Stimulated activated CD8-positive, alpha-beta memory T cell treated with anti-CD3 and anti-CD28 coated beads, Interleukin-15, amount 100 ng/mL, for 24 hours (primary cell): ENCODE measurements at regions not wholly inside any gene's neighbourhood (a gene's known extent, or its start where the extent isn't known, plus 50 kb on each side); places are given as distances from the start of the nearest gene placed in this dataset.

Experiments
- DNase-seq: peaks from one replicate; pipeline ENCODE4 v3.0.0-alpha.2; 2020; ENCODE audit warnings: low read depth

DNA sequence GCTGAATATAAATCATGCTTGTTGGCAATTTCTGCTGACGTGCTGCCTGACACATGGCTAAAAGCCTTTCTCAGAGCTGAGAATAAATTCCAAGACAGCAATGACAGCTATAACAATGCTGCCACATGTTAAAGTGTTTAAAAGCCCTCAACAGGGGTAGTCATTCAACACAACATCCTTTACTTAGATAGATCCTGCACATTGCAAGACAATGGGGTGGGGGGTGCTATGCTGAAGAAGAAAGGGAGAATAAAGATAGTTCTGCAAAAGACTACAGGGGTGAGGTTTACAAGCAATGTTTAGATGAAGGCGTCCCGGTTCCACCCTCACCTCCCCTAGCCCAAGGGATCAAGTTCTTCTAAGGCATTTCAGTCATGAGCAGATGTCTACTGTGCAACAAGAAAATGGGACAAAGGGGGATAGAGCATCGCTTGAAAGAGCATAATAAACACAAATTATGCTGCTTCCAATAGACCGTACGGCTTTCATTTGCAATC lies 291.0 kb upstream of the ACVR2A start:
- no peak for DNase-seq

DNA sequence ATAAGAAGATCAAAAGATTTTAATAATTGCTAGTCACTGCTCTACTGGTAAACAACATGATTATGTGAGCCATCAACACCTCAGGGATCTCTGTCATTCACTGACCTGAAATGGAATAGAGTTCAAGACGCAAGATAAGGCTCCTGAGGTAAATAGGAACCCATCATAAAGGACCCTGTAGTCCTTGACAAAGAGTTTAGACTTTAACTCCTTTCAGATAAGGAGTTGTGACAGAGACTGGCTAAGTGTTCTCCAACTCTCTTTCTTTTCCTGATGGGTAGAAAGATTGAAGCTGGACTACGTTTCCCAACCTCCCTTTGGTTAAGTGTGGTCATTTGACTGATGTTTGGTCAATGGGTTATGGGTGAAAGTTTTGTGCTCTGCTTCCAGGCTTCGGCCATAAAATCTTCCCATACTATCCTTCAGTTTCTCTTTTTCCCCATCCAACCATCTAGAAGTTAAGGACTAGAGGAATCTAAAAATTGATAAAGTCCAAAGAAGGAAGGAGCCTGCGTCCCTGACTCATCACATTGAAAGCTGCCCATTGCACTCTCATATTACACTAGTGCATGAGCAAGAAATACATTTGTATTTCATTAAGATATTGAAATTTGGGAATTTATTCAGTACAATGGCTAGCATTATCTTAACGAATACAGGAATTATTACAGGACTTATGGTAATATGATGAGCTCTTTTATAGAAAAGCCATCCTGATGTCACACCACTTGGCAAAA lies 293.7 kb upstream of the ACVR2A start:
- no peak for DNase-seq

DNA sequence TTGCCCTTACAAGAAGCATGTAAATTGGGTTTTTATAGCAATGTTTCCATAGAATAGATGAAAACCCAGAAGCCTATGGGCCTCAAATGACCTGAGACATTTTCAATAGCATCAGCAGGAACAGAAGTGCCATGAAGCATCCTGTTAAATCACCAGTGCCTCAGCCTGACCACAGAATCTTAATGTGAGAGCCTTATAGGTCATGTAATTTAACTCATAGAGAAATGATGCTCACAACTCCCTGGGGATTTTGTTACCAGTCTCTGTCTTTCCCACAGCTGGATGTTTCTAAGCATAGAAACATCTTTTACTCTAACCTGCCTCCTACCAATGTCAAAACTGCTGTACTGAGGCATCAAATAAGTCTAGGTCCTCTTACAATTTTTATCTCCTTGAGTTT lies 295.8 kb upstream of the ACVR2A start:
- DNase-seq: no peak

GRCh38 chr2:147548451-147548850 lies 296.4 kb upstream of the ACVR2A start:
- no peak for DNase-seq

- DNase-seq: no peak
Observed at GRCh38 chr2:147547440-147547839, 297.4 kb upstream of the ACVR2A start.

DNA sequence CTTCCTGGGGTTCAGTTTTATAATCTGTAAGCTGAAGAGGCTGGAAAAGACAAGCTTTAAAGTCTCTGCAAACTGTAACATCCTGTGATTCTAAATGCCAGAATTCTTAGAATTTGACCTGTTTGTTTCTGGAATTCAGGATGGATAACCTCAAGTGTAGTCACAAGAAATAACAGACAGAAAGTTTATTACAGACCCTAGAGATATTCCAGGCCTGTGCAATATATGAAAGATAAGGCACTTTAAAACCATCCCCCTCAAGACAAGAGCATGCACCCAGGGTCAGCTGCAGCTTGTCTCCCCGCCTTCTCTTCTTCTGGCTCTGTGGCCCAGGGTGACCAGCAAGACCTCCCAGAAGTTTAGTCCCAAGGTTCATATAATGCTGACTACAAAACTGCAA lies 298.7 kb upstream of the ACVR2A start:
- DNase-seq: no peak

GRCh38 chr2:147543056-147543455 lies 301.8 kb upstream of the ACVR2A start:
- no peak for DNase-seq

DNA sequence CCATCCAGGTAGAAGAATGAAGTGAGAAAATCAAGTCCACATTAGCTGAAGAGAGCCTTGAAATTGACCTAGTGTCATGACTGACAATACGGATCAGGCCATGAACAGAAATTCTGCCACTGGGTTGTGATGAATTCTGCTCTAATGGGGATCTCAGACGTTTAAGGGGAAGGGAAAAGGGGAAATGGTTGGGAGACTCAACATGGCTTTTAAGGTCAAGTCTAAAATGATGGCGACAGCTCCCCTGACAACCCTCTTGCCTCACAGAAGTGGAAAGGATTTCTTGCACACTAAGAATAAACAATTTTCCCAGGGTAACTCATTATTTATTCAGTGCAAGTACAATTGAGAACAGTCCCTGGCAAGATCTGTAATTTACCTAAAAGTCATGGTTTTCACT lies 302.5 kb upstream of the ACVR2A start:
- DNase-seq: no peak

DNA sequence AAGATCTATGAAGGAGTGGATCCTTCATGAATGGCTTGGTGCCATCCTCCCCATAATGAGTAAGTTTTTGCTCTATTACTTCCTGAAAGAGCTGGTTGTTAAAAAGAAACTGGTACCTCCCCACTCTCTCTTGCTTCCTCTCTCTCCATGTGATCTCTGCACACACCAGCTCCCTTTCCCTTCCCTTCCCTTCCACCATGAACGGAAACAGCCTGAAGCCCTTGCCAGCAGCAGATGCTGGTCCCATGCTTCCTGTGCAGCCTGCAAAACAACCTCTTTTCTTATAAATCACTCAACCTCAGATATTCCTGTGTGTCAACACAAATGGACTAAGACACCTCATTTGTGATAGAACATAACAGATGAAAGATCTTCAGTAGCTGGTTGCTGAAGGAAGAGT lies 303.5 kb upstream of the ACVR2A start:
- DNase-seq: no peak

DNA sequence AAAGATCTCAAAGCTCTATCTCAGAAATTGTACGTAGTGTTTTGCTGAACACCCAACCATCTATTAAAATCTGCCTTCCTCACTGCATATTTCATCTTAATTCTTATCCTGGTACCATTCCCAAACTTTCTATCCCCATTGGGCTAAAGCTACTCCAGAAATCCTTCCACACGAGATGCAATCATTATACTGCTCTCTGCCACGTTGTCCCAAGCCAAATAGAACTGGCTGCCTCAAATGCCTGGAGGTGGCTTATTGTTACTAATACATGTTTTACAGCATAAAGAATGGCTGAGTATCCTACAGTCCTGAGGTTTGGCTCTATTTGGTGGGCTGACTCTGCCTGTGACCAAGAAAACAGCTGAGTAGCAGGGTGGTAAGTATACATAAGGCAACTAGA lies 306.0 kb upstream of the ACVR2A start:
- DNase-seq: no peak

DNA sequence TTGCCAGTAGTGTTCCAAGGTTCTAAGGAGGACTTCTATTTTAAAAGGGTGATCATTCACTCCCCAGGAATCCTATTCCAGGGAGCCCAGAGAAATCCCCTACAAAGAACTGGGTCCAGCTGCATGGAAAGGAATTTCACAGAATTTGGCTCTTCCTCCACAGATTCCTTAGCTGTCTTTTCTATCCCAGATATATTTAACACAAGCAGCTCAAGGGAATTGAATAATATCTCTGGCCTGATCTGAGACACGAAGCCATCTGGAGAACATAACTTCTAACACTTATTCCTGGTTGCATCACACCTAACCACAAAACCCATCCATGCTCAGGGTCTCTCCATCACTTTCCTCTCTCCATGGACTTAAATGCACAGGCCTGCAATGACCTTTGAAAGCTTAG lies 306.7 kb upstream of the ACVR2A start:
- no peak for DNase-seq

DNA sequence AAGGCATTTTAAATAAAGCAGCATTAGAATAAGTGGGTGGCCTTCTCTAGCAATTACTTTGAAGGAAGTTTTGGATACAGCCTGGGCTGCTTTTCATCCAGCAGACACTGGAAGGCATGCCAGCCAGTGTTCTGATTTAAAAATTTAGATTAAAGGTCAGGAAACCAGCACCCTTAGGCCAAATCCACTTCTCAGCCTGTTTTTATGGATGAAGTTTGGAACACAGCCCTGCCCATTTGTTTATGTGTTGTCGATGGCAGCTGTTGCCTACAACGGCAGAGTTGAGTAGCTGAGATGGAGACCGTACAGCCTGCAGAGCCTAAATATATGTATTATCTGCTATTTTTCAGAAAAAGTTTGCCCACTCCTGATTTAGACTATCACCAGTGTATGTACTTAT lies 313.6 kb upstream of the ACVR2A start:
- no peak for DNase-seq

- DNase-seq: no peak
Observed at GRCh38 chr2:147530033-147530432, 314.8 kb upstream of the ACVR2A start.

DNA sequence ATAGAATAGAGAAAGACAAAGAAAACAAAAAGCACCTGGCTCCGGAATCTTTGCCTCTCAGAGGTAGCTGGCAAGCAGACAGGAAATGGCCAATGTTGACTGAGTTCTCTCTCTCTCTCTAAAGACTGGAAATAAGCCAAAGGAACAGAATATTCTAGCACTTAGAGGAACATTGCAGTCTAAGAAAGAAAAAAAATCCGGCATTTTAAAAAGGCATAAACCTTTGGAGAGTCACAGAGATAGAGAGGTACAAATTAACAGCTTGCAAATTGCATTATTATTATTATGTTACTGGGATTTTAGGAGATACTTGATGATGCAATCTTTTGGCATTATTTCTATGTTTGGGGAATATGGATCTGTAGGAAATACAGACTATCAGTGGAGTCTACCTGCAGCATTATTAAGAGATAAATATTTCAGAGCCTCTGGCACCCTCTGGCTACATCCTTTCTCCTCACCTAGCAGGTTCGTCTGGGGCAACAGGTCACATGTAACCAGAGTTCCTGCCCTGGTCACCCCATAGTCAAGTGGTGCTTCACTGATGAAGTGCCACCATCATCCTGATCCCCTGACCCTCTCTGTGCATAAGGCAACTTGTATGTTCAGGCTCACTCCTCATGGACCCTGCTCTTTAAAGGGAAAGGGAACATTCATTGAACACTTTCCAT lies 318.9 kb upstream of the ACVR2A start:
- no peak for DNase-seq

GRCh38 chr2:147524912-147525311 lies 319.9 kb upstream of the ACVR2A start:
- DNase-seq: no peak

GRCh38 chr2:147523415-147523814 lies 321.4 kb upstream of the ACVR2A start:
- DNase-seq: no peak

- DNase-seq: no peak
Observed at GRCh38 chr2:147521936-147522335, 322.9 kb upstream of the ACVR2A start.

DNA sequence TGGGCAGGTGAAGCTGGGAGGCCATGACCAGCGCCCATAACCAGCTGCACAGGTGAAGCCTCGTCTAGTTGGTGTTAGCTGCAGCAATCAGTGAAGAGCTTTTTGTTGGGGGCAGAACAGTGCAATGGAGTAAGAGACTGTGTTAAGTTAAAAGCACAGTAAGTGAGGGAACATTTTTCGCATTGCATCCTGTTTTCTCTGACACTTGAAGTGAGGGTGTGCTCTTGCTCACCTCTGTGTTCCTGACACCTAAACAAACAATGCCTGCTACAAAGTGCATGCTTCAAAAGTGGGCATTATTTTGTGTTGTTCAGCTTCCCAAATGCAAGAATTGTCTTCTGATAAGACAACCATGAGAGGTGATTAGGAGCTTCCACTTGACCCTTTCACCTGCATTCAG lies 324.0 kb upstream of the ACVR2A start:
- no peak for DNase-seq

GRCh38 chr2:147519178-147519577 lies 325.7 kb upstream of the ACVR2A start:
- DNase-seq: no peak

- no peak for DNase-seq
Observed at GRCh38 chr2:147515213-147515612, 329.6 kb upstream of the ACVR2A start.

GRCh38 chr2:147512206-147512605 lies 332.6 kb upstream of the ACVR2A start:
- no peak for DNase-seq

- no peak for DNase-seq
Observed at GRCh38 chr2:147511491-147511948, 333.3 kb upstream of the ACVR2A start.

GRCh38 chr2:147509821-147510220 lies 335.0 kb upstream of the ACVR2A start:
- no peak for DNase-seq

GRCh38 chr2:147506889-147507288 lies 337.9 kb upstream of the ACVR2A start:
- no peak for DNase-seq
